GM12892 (cell line): ENCODE measurements at regions not wholly inside any gene's neighbourhood (a gene's known extent, or its start where the extent isn't known, plus 50 kb on each side); places are given as distances from the start of the nearest gene placed in this dataset.

Experiments
- POLR2A ChIP-seq: IDR thresholded peaks from 2 replicates; pipeline ENCODE4 v1.6.1; 2011; ENCODE audit warnings: low read depth, low read length, control low read depth
- POLR2AphosphoS5 ChIP-seq: IDR thresholded peaks from 2 replicates; pipeline ENCODE4 v1.6.1; 2011; ENCODE audit warnings: low read depth, low read length, control low read depth

DNA sequence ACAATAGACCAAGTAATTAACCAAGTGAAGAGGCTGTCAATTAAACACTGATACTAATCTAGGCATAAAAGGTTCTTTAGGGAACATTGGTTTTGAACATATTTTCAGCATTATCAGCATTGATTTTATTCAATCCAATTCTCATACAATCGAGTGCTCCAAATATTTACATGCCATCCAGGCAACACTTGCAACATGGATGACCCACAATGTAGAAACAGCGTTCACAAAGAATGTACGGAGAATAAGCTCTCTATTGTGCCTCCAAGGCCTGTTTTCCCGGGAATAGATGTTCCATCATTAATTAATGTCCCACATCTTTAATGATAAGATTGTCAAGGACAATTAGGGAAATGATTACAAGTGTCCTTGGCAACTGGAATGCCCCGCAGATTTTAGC, 117.4 kb downstream of the RFX6 start:
- TF ChIP-seq POLR2AphosphoS5 (no peak), POLR2A (no peak)
